Suppressor macrophage (primary cell): ENCODE measurements at regions not wholly inside any gene's neighbourhood (a gene's known extent, or its start where the extent isn't known, plus 50 kb on each side); places are given as distances from the start of the nearest gene placed in this dataset.

Source experiments
- DNase-seq, 4 experiments: peaks; one replicate each; pipeline ENCODE4 v3.0.0-alpha.2; 2020 to 2022

DNA sequence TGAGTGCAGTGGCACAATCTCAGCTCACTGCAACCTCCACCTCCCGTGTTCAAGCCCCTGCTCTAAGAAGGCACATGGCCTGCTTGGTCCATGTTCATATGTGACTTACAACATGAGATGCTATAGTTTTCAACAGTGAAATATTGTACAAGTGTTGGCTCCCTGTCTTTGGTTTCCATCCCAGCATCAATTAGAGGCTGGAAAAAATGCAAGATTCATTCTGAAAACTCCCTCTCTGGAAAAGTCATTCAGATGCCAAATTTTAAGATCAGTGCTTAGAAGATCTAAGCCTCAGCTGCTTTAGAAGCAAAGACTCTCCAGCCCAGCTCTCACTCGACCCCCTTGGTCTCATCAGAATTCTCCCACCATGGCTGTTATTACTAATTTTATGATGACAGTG, 398.9 kb downstream of the KIF16B start:
- no peak for DNase-seq

DNA sequence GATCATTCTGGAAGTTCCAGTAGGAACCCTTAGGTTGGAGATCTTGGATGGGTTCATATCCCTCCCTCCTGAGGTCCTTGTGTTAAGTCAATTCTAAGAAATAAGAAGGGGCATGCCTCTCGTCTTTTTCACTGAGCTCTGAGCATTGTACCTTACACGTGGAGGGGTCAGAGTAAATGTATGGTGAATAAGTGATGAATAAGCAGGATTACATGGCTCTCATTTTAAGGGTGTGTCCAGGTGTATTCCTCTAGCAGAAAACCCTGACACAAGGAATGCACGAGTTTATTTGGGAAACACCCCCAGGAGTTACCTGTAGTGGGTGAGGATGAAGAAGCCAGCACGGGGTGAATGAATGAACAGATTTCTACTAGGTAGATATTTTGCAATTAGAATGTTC, 400.2 kb downstream of the KIF16B start:
- DNase-seq, result no peak

DNA sequence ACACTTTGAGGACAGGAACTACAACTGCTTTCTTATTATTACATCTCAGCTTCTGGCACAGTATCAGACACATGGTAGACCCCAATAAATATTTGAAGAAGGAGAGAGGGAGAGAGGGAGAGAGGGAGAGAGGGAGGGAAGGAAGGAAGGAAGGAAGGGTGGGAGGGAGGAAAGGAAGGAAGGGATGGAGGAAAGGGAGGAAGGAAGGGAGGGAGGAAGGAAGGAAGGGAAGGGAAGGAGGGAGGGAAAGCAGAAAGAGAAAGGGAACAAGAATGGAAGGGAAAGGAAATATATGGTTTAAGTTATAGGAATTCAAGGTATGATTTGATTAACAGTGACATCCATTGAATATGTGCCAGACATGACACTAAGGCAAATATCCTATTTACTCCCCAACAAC, 402.1 kb downstream of the KIF16B start:
- DNase-seq, result no peak

- no peak for DNase-seq
Measured at GRCh38 chr20:16170406-16170971, 402.8 kb downstream of the KIF16B start.

GRCh38 chr20:16167423-16168130, 405.7 kb downstream of the KIF16B start:
- no peak for DNase-seq

DNA sequence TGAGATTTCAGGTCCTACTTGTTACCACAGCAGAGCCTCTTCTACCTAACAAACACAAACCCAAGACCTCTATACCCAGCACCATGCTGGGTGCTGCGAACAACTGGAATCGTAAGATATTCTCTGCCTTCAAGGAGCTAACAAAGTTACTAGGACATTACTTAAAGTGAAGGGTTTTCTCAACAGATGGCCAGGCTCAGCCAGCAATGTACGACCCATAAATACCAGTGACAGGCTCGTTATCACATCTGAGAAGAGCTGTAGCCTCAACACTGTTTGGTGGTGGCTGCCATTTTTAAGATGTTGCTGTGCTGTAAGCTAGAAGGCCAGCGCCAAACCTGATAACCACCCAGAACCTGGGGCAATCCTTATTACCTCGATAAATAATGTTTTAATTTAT, 406.5 kb downstream of the KIF16B start:
- no peak for DNase-seq

GRCh38 chr20:16158976-16159286, 414.3 kb downstream of the KIF16B start:
- DNase-seq, result no peak

GRCh38 chr20:16158090-16158975, 414.9 kb downstream of the KIF16B start:
- no peak for DNase-seq

- DNase-seq, result no peak
Measured at GRCh38 chr20:16147916-16148315, 425.3 kb downstream of the KIF16B start.

- DNase-seq, result no peak
Measured at GRCh38 chr20:16147216-16147615, 426.0 kb downstream of the KIF16B start.

GRCh38 chr20:16145919-16146318, 427.3 kb downstream of the KIF16B start:
- DNase-seq, result no peak

DNA sequence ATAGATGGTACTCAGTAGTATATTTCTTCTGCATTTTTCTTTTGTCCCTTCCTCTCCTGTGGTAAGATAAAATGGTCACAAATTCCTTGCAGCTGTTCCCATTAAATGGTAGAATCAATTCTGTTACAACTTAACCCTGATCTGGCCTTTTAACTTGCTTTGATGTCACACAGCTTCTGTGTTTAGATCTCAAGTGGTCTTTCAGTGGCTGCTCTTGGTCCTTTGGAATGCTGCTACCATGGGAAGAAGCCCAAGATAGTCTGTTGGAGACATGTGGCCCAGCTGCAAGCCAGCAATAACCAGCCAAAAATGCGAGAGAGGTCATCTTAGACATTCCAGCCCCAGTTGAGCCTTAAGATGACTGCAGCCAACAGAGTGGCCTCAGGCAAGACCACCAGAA, 429.7 kb downstream of the KIF16B start:
- no peak for DNase-seq

- no peak for DNase-seq
Measured at GRCh38 chr20:16135630-16136029, 437.6 kb downstream of the KIF16B start.

DNA sequence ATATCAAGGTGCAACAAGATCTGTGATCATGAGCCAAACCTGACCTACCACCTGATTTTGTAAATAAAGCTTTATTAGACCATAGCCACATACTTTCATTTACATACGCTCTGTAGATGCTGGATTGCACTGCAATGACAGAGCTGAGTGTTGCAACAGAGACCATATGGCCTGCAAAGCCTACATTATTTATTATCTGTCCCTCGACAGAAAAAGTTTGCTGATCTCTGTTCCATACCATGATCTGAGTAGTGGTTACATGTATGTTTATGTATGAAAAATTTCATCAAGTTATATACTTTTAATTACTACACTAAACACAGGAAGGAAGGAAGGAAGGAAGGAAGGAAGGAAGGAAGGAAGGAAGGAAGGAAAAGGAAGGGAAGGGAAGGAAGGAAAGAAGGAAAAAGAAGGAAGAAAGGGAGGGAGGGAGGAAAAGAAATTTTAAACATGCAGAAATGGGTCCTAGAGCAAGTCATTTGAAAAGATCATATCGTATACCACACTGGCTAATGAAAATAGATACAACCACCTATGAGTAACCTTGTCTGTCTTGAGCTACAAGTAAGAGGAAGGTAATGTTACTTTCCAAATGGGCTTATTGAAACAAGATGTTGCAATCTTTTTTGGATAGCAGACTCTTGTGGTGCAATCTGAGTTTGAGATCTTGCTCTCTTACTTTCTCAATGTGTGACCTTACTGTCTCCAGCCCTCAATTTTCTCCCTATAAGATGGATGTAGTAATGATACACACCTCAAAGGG, 441.0 kb downstream of the KIF16B start:
- no peak for DNase-seq

DNA sequence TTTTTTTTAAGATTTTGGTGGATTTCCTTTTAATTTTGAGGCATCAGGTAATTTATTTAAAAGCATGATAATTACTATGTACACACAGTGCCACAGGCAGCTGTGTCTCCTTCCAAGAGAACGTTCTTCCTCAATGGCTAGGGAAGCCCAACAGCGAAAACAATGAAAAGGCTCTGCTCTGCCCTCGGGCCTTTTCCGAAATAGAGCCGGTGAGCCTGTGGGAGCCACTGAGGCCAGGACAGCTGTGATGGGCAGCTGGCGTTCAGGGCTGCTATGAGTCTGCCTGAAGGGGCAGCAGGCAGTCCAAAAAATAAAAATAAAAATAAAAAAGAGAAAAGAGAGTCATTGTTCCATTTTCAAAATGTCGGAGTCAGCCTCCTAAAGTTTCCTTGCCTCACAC, 443.8 kb downstream of the KIF16B start:
- DNase-seq, result no peak

GRCh38 chr20:16128538-16129106, 444.6 kb downstream of the KIF16B start:
- no peak for DNase-seq

DNA sequence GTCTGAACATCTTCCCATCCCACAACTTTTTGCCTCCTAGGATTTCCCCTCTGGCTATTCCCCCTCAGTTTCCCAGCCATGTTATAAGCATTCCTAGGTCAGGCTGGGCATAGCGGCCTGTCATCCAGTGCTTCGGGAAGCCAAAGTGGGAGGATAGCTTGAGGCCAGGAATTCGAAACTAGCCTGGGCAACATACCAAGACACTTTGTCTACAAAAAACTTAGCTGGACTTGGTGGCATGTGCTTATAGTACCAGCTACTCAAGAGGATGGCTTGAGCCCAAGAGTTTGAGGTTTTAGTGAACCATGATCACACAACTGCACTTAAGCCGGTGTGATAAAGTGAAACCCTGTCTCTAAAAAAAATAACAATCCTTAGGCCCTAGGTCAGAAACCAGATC, 447.4 kb downstream of the KIF16B start:
- DNase-seq, result no peak

DNA sequence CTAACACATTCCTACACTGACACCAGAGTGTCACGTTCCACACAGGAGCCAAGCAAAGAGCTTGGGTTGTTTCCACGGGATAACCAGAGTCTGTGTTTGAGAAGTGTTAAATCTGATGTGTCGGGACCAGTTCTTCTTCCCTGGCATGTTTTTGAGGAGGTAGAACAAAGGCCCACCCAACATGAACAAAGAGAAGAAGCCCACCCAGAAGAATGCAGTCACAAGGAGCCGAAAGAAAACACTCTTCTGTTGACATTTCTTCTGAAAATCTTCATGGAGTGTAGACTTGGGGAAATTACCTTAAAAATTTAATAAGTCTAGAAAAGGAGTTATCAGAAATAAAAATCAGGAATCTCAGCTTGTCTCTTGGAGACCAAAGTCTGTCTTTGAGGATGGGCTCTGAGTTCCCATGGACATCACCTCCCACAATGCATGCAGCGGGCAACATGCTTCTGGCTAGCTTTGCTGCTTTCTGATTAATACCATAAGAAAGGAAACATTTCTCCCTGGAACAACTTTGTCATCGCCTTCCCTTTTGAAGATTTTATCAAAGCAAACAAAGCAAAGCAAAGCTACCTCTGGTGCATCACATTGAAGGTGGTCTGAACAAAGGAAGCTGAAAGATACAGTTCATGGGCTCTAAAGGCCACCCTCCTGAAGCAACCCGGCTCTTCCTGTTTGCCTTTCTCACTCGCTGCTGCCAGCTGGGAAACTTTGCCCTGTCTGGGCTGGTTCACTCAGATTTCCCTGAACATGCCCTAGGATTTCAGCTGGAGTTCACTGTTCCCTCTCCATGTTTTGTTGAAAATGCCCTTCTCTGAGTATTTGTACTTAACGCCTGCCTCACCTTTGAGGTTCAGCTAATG, 448.1 kb downstream of the KIF16B start:
- DNase-seq, result no peak

DNA sequence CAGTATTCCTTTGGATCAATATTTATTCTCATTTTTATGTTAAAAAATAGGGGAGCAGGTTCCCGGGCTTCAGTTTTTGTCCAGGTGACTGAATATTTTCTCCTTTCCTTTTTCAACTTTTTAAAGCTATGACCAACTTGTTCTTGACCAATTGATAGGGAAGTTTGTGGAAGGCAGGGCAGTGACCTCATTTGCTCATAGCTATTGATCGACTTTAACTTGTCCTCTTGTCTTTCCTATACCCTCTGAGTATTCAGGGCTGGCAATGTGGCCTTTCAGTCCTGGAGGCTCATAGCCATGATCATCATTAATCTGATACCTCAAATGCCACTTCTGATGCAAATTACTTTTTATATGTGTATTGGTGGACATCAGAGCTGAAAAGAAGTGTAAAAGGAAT, 448.8 kb downstream of the KIF16B start:
- no peak for DNase-seq

- DNase-seq, result no peak
Measured at GRCh38 chr20:16123623-16124022, 449.6 kb downstream of the KIF16B start.

- DNase-seq, result no peak
Measured at GRCh38 chr20:16119909-16120308, 453.3 kb downstream of the KIF16B start.
